ENCODE measurements at regions not wholly inside any gene's neighbourhood (a gene's known extent, or its start where the extent isn't known, plus 50 kb on each side); places are given as distances from the start of the nearest gene placed in this dataset.

DNA sequence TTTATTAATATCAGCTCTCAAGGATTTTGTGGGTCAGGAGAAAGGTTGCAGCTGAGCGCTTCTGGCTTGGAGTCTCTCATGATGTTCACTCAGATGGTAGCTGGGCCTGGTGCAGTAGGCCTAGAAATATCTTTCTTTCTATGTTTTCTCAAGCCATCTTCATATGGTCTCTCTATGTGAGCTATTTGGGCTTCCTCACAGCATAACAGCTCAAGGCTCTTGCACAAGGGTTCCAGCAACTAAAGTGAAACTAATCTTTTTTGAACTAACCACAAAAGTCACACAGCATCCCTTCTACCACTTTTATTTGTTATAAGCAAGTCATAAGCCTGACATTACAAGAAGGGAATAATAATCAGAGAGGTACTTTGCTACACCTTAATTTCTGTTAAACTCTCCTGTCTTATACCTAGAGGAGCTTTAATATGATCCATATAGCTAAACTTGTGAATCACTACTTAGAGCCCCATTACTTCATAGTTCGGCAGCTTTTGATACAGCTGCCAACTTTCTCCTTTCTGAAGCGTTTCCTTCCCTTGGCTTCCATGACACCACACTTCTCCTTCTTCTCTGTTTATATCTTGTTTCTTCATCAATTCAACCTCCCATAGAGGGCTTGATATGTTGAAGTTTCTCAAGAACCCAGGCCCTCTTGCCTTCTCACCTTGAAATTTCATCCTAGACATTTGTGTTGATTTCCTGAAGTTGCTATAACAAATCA is 720.2 kb downstream of the LTN1 start:
- Histone ChIP-seq H3K27ac (ENCODE audit: low read depth in 1 of 2, low read length in 1 of 2) (no peak overlapping the region), H3K9ac (ENCODE audit: insufficient read depth in 1 of 2, low read length in 2 of 2) (no peak overlapping the region), H3K4me3 (no peak overlapping the region), H3K36me3 (ENCODE audit: control insufficient read depth in 4 of 4, insufficient read depth in 4 of 4, low read length in 4 of 4) (no peaks in the 10 kb centered on the region), H3K4me1 (ENCODE audit: control insufficient read depth in 5 of 5, insufficient read depth in 5 of 5, low read length in 5 of 5) (peaks cover 0 to 23% (median 0%) of the 10 kb centered on the region in 5 donors), H3K27me3 (ENCODE audit: control insufficient read depth in 3 of 3, insufficient read depth in 3 of 3, low read length in 2 of 3) (no peaks in the 10 kb centered on the region), H3K9me3 (ENCODE audit: control insufficient read depth in 4 of 4, insufficient read depth in 3 of 4, low read length in 3 of 4) (no peaks in the 10 kb centered on the region)
- no peak for ATAC-seq (ENCODE audit: insufficient read depth, low FRiP score)
- TF ChIP-seq, protein P1, sequence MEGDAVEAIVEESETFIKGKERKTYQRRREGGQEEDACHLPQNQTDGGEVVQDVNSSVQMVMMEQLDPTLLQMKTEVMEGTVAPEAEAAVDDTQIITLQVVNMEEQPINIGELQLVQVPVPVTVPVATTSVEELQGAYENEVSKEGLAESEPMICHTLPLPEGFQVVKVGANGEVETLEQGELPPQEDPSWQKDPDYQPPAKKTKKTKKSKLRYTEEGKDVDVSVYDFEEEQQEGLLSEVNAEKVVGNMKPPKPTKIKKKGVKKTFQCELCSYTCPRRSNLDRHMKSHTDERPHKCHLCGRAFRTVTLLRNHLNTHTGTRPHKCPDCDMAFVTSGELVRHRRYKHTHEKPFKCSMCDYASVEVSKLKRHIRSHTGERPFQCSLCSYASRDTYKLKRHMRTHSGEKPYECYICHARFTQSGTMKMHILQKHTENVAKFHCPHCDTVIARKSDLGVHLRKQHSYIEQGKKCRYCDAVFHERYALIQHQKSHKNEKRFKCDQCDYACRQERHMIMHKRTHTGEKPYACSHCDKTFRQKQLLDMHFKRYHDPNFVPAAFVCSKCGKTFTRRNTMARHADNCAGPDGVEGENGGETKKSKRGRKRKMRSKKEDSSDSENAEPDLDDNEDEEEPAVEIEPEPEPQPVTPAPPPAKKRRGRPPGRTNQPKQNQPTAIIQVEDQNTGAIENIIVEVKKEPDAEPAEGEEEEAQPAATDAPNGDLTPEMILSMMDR (IDR thresholded peaks at IDR 0.05; ENCODE audit: control extremely low read depth, extremely low read depth): no peak
- DNase-seq: peak in 1 of 3 donors; percentile 25
- WGBS, 2 donors: 74 to 82% methylated on average over 3 of the region's 3 CpGs

DNA sequence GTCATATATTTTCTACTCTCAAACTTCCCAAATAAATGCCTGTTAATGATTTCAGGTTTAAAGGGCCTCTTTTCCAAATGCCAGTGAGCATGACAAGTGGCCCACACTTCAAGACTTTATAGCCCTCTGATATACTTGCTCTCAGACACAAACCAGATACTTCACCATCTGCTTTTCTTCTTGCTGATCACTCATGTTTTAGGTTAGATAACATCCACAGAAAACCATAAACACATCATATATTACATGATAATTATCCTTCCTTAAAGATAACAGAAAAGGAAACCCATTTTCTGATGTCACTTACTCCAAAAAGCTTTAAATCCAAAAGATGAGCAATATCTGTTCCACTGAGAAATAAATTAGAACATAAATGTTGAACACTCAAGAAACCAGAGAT is 723.5 kb downstream of the LTN1 start:
- Histone ChIP-seq H3K27me3 (ENCODE audit: control insufficient read depth in 3 of 3, insufficient read depth in 3 of 3, low read length in 2 of 3) (no peaks in the 10 kb centered on the region), H3K36me3 (ENCODE audit: control insufficient read depth in 4 of 4, insufficient read depth in 4 of 4, low read length in 4 of 4) (no peaks in the 10 kb centered on the region), H3K9ac (ENCODE audit: insufficient read depth in 1 of 2, low read length in 2 of 2) (no peak overlapping the region), H3K4me3 (no peak overlapping the region), H3K9me3 (ENCODE audit: control insufficient read depth in 4 of 4, insufficient read depth in 3 of 4, low read length in 3 of 4) (no peaks in the 10 kb centered on the region), H3K27ac (ENCODE audit: low read depth in 1 of 2, low read length in 1 of 2) (no peak overlapping the region), H3K4me1 (ENCODE audit: control insufficient read depth in 5 of 5, insufficient read depth in 5 of 5, low read length in 5 of 5) (peaks cover 0 to 23% (median 0%) of the 10 kb centered on the region in 5 donors)
- DNase-seq (peak in 2 of 3 donors; percentile 63 to 66), ATAC-seq (ENCODE audit: insufficient read depth, low FRiP score) (no peak)
- TF ChIP-seq, protein P1 (IDR thresholded peaks at IDR 0.05; ENCODE audit: control extremely low read depth, extremely low read depth): no peak

DNA sequence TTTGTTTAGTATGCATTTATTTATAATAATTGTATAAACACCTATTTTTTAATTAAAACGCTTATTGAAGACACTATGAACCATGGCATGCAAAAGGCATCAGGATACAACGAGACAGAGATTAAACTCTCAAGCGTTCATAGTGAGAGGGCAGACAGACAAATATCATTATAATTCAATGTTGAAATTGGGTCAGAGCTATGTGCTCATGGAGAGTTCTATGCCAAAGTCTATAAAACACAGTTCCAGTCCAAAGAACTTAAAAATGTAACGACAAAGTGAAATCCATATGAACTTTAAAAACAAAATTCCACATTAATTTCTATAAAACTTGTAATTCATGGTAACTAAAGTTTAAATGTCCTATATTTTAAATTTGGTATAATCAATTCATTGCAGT is 724.0 kb downstream of the LTN1 start:
- ATAC-seq (ENCODE audit: insufficient read depth, low FRiP score) (no peak), DNase-seq (peak in 2 of 3 donors; percentile 25 to 35)
- TF ChIP-seq, protein P1 (IDR thresholded peaks at IDR 0.05; ENCODE audit: control extremely low read depth, extremely low read depth): no peak
- WGBS, 2 donors: 61 to 84% methylated on average over 4 of the region's 4 CpGs
- Histone ChIP-seq H3K9ac (ENCODE audit: insufficient read depth in 1 of 2, low read length in 2 of 2) (no peak overlapping the region), H3K36me3 (ENCODE audit: control insufficient read depth in 4 of 4, insufficient read depth in 4 of 4, low read length in 4 of 4) (no peaks in the 10 kb centered on the region), H3K9me3 (ENCODE audit: control insufficient read depth in 4 of 4, insufficient read depth in 3 of 4, low read length in 3 of 4) (no peaks in the 10 kb centered on the region), H3K27me3 (ENCODE audit: control insufficient read depth in 3 of 3, insufficient read depth in 3 of 3, low read length in 2 of 3) (no peaks in the 10 kb centered on the region), H3K4me3 (no peak overlapping the region), H3K27ac (ENCODE audit: low read depth in 1 of 2, low read length in 1 of 2) (no peak overlapping the region), H3K4me1 (ENCODE audit: control insufficient read depth in 5 of 5, insufficient read depth in 5 of 5, low read length in 5 of 5) (peaks cover 0 to 23% (median 0%) of the 10 kb centered on the region in 5 donors)

DNA sequence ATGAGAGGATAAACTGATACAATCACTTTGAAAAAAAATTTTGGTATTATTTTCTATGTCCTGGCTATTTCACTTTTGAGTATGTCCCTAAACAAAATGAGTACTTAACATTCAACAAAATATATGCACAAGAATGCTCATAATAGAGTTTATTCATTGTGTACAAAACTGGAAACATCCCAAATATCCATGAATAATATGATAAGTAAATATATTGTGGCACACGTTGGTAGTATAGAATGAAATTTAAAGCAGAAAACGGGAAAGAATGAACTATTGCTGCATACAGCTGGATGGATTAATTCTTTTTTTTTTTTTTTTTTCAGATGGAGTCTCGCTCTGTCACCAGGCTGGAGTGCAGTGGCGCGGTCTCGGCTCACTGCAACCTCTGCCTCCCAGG is 725.2 kb downstream of the LTN1 start:
- TF ChIP-seq, protein P1 (IDR thresholded peaks at IDR 0.05; ENCODE audit: control extremely low read depth, extremely low read depth): no peak
- Histone ChIP-seq H3K4me1 (ENCODE audit: control insufficient read depth in 5 of 5, insufficient read depth in 5 of 5, low read length in 5 of 5) (peaks cover 0 to 23% (median 0%) of the 10 kb centered on the region in 5 donors), H3K9ac (ENCODE audit: insufficient read depth in 1 of 2, low read length in 2 of 2) (no peak overlapping the region), H3K36me3 (ENCODE audit: control insufficient read depth in 4 of 4, insufficient read depth in 4 of 4, low read length in 4 of 4) (no peaks in the 10 kb centered on the region), H3K27me3 (ENCODE audit: control insufficient read depth in 3 of 3, insufficient read depth in 3 of 3, low read length in 2 of 3) (no peaks in the 10 kb centered on the region), H3K9me3 (ENCODE audit: control insufficient read depth in 4 of 4, insufficient read depth in 3 of 4, low read length in 3 of 4) (no peaks in the 10 kb centered on the region), H3K27ac (ENCODE audit: low read depth in 1 of 2, low read length in 1 of 2) (no peak overlapping the region), H3K4me3 (no peak overlapping the region)
- 92 to 94% methylated on average over 6 of the region's 6 CpGs for WGBS, 2 donors
- DNase-seq (no peak), ATAC-seq (ENCODE audit: insufficient read depth, low FRiP score) (no peak)

All from lung (tissue), 11 donors.